Panc1 (cell line): ENCODE measurements at regions not wholly inside any gene's neighbourhood (a gene's known extent, or its start where the extent isn't known, plus 50 kb on each side); places are given as distances from the start of the nearest gene placed in this dataset.

ENCODE experiments used
- ATAC-seq: fragments of 200-7000 bp; cut with Tn5 transposase; 2 replicates; pipeline ENCODE4 v1.9.1; 2020; ENCODE audit warnings: mild to moderate bottlenecking, moderate library complexity
- BruUV-seq: library from RNA; stranded (reverse); fragments of 400-500 nt; replicated peaks from 2 replicates; lab custom pipeline; 2021; lab: Mats Ljungman, UMichigan
- CTCF ChIA-PET: fragments of 300-600 bp; sonication (Branson Sonifier 250); formaldehyde crosslinking; loops from one replicate; lab custom pipeline; 2022; ENCODE audit warnings: antibody characterized with exemption; lab: Charles Lee
- POLR2A ChIA-PET: fragments of 300-600 bp; sonication (Branson Sonifier 250); formaldehyde crosslinking; loops from one replicate; lab custom pipeline; 2022; ENCODE audit warnings: antibody characterized with exemption; lab: Charles Lee
- DNase-seq: peaks from one replicate; pipeline ENCODE4 v3.0.0-alpha.2; 2010; ENCODE audit warnings: low read depth, low spot score
- H3K27ac ChIP-seq: 2 replicates; pipeline ENCODE4 v1.5.1; 2011; ENCODE audit warnings: mild to moderate bottlenecking, low read length, inconsistent platforms
- H3K27me3 ChIP-seq: fragments of 200-500 bp; sonication (Bioruptor generic); 2 replicates; pipeline ENCODE4 v1.6.0; 2014; ENCODE audit warnings: low read length, inconsistent platforms; ENCODE audit not compliant: control insufficient read depth, insufficient read depth
- H3K36me3 ChIP-seq: fragments of 200-500 bp; sonication (Bioruptor generic); 2 replicates; pipeline ENCODE4 v1.5.1; 2014; ENCODE audit warnings: inconsistent platforms, mild to moderate bottlenecking, low read length, moderate library complexity; ENCODE audit not compliant: control insufficient read depth, insufficient read depth
- H3K4me1 ChIP-seq: 2 replicates; pipeline ENCODE4 v1.5.1; 2011; ENCODE audit warnings: inconsistent platforms, mild to moderate bottlenecking, low read length, moderate library complexity; ENCODE audit not compliant: control insufficient read depth, insufficient read depth
- H3K4me3 ChIP-seq, 2 experiments: 2 replicates each; pipeline ENCODE4 v1.5.1; 2011 to 2012; ENCODE audit warnings: low read depth in 2 of 2, low read length in 2 of 2, mild to moderate bottlenecking in 2 of 2, inconsistent platforms in 1 of 2, moderate library complexity in 1 of 2
- H3K9me3 ChIP-seq: fragments of 200-500 bp; sonication (Bioruptor generic); 2 replicates; pipeline ENCODE4 v1.5.1; 2014; ENCODE audit warnings: low read depth, mild to moderate bottlenecking, inconsistent platforms, low read length, moderate library complexity; ENCODE audit not compliant: control insufficient read depth, insufficient read depth
- POLR2AphosphoS5 ChIP-seq: IDR thresholded peaks from 2 replicates; pipeline ENCODE4 v1.6.1; 2012; ENCODE audit warnings: mild to moderate bottlenecking, low read depth, low read length, moderate library complexity
- REST ChIP-seq, 2 experiments: IDR thresholded peaks; 2 replicates each; pipeline ENCODE4 v1.6.1; 2011 to 2012; ENCODE audit warnings: low read depth in 2 of 2, control low read depth in 1 of 2, low read length in 1 of 2, mild to moderate bottlenecking in 1 of 2, moderate library complexity in 1 of 2; ENCODE audit not compliant: insufficient read depth in 1 of 2
- SIN3A ChIP-seq: IDR thresholded peaks from 2 replicates; pipeline ENCODE4 v1.6.1; 2012; ENCODE audit warnings: low read depth, mild to moderate bottlenecking, low read length, moderate library complexity, borderline replicate concordance; ENCODE audit not compliant: insufficient read depth
- TCF7L2 ChIP-seq: IDR thresholded peaks from 2 replicates; pipeline ENCODE4 v1.6.1; 2011; ENCODE audit warnings: mild to moderate bottlenecking, low read depth, low read length, inconsistent platforms
- in situ Hi-C: cut with HindIII; loops from 2 replicates; pipeline ENCODE4 v1.10.0; 2016; ENCODE audit warnings: low sequenced_read_pairs, low pct_unique_long_range_greater_than_20kb
- intact Hi-C: fragments of 100-400 bp; cut with micrococcal nuclease; formaldehyde crosslinking; loops from one replicate; pipeline ENCODE4 v1.10.0; 2022; ENCODE audit not compliant: unreplicated experiment
- TF ChIP-seq, protein P1 (sequence below): fragments of 450-650 bp; IDR thresholded peaks from 2 replicates; pipeline ENCODE4 v1.5.1; 2017; ENCODE audit warnings: mild to moderate bottlenecking

GRCh38 chr5:165277661-165278060, 1772.2 kb downstream of the MAT2B start:
- no TSS peak for BruUV-seq
- DNase-seq (no peak), ATAC-seq (no peak)
- intact Hi-C loops = no loop called here
- TF ChIP-seq REST (IDR thresholded peaks at IDR 0.05; ENCODE audit: insufficient read depth in 1 of 2, low read depth in 2 of 2, low read length in 1 of 2) = no peak
- no peak for TF ChIP-seq POLR2AphosphoS5
- TF ChIP-seq, protein P1, sequence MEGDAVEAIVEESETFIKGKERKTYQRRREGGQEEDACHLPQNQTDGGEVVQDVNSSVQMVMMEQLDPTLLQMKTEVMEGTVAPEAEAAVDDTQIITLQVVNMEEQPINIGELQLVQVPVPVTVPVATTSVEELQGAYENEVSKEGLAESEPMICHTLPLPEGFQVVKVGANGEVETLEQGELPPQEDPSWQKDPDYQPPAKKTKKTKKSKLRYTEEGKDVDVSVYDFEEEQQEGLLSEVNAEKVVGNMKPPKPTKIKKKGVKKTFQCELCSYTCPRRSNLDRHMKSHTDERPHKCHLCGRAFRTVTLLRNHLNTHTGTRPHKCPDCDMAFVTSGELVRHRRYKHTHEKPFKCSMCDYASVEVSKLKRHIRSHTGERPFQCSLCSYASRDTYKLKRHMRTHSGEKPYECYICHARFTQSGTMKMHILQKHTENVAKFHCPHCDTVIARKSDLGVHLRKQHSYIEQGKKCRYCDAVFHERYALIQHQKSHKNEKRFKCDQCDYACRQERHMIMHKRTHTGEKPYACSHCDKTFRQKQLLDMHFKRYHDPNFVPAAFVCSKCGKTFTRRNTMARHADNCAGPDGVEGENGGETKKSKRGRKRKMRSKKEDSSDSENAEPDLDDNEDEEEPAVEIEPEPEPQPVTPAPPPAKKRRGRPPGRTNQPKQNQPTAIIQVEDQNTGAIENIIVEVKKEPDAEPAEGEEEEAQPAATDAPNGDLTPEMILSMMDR = no peak
- no peak for TF ChIP-seq SIN3A
- no peak for TF ChIP-seq TCF7L2
- H3K36me3 ChIP-seq = no peaks in the 10 kb centered on the region
- in situ Hi-C loops = no loop called here
- H3K9me3 ChIP-seq = peaks cover 3% of the 10 kb centered on the region; the same call in 1 of the 2 replicates
- ChIA-PET CTCF (no interaction called here), POLR2A (no interaction called here)
- no peak overlapping the region for H3K4me3 ChIP-seq
- no peak overlapping the region for H3K27ac ChIP-seq
- H3K4me1 ChIP-seq = no peaks in the 10 kb centered on the region
- H3K27me3 ChIP-seq = no peaks in the 10 kb centered on the region

DNA sequence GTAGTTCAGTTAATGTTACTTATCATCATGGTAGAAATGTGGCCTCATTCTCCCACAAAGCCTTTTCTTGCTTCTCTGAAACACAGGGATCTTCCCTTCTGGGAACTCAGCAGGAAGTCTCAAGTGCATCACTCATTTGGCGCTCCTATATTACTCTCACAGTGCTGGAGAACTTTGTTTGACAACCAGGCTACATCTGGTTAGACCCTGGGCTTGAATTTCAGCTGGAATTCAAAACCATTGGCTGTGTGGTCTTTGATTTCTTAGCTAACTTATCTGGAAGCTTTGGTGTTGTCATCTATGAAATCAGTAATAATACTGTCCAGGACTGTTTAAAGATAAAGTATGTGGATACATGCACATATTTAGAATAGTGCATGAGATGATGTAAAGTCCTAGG, 1777.1 kb downstream of the MAT2B start:
- CTCF ChIA-PET = no interaction called here
- H3K27ac ChIP-seq = no peak overlapping the region
- DNase-seq (no peak), ATAC-seq (no peak)
- no peak overlapping the region for H3K4me3 ChIP-seq
- intact Hi-C loops (no loop called here), in situ Hi-C loops (no loop called here)
- no peaks in the 10 kb centered on the region for H3K4me1 ChIP-seq
- H3K9me3 ChIP-seq = peaks cover 3% of the 10 kb centered on the region; the same call in 1 of the 2 replicates
- TF ChIP-seq, protein P1 = no peak
- TF ChIP-seq POLR2AphosphoS5 = no peak
- no peak for TF ChIP-seq REST (IDR thresholded peaks at IDR 0.05; ENCODE audit: insufficient read depth in 1 of 2, low read depth in 2 of 2, low read length in 1 of 2)
- TF ChIP-seq SIN3A = no peak
- no peak for TF ChIP-seq TCF7L2
- POLR2A ChIA-PET = no interaction called here
- no peaks in the 10 kb centered on the region for H3K36me3 ChIP-seq
- no peaks in the 10 kb centered on the region for H3K27me3 ChIP-seq
- BruUV-seq = no TSS peak
